HL-60/S4 treated with retinoic acid at 250 ng/mL for 4 days and 3 days (cell line): ENCODE measurements at regions not wholly inside any gene's neighbourhood (a gene's known extent, or its start where the extent isn't known, plus 50 kb on each side); places are given as distances from the start of the nearest gene placed in this dataset.

Experiments
- in situ Hi-C: fragments of 300-500 bp; cut with MboI; formaldehyde crosslinking; loops from 2 replicates; pipeline ENCODE4 v1.7.0; 2022; ENCODE audit warnings: low sequenced_read_pairs

- in situ Hi-C loops: no loop called here
Observed at GRCh38 chrX:22392133-22392948, 119.6 kb downstream of the CBLL2 start.

- in situ Hi-C loops: no loop called here
Observed at GRCh38 chrX:22395372-22395771, 122.7 kb downstream of the CBLL2 start.

- in situ Hi-C loops: no loop called here
Observed at GRCh38 chrX:22396408-22396807, 123.7 kb downstream of the CBLL2 start.

- in situ Hi-C loops: no loop called here
Observed at GRCh38 chrX:22397566-22397965, 124.9 kb downstream of the CBLL2 start.

- in situ Hi-C loops: no loop called here
Observed at GRCh38 chrX:22399437-22400192, 126.9 kb downstream of the CBLL2 start.

- in situ Hi-C loops: no loop called here
Observed at GRCh38 chrX:22404297-22404696, 131.6 kb downstream of the CBLL2 start.

- in situ Hi-C loops: no loop called here
Observed at GRCh38 chrX:22406201-22406737, 133.6 kb downstream of the CBLL2 start.

- in situ Hi-C loops: no loop called here
Observed at GRCh38 chrX:22409418-22409817, 136.7 kb downstream of the CBLL2 start.

- in situ Hi-C loops: no loop called here
Observed at GRCh38 chrX:22424122-22424915, 151.6 kb downstream of the CBLL2 start.

- in situ Hi-C loops: no loop called here
Observed at GRCh38 chrX:22424919-22425318, 152.2 kb downstream of the CBLL2 start.

- in situ Hi-C loops: no loop called here
Observed at GRCh38 chrX:22429704-22430103, 157.0 kb downstream of the CBLL2 start.

- in situ Hi-C loops: no loop called here
Observed at GRCh38 chrX:22430701-22431100, 158.0 kb downstream of the CBLL2 start.

- in situ Hi-C loops: no loop called here
Observed at GRCh38 chrX:22433292-22434070, 160.8 kb downstream of the CBLL2 start.

GRCh38 chrX:22445880-22446279 lies 173.2 kb downstream of the CBLL2 start:
- in situ Hi-C loops: no loop called here

- in situ Hi-C loops: no loop called here
Observed at GRCh38 chrX:22462959-22463358, 190.2 kb downstream of the CBLL2 start.

- in situ Hi-C loops: no loop called here
Observed at GRCh38 chrX:22467571-22467970, 194.9 kb downstream of the CBLL2 start.

- in situ Hi-C loops: no loop called here
Observed at GRCh38 chrX:22481436-22481835, 208.7 kb downstream of the CBLL2 start.

GRCh38 chrX:22486296-22486695 lies 213.6 kb downstream of the CBLL2 start:
- in situ Hi-C loops: no loop called here

GRCh38 chrX:22516893-22517292 lies 244.2 kb downstream of the CBLL2 start:
- in situ Hi-C loops: no loop called here

- in situ Hi-C loops: no loop called here
Observed at GRCh38 chrX:22520128-22520828, 247.6 kb downstream of the CBLL2 start.
